SK-N-SH (cell line): ENCODE measurements at regions not wholly inside any gene's neighbourhood (a gene's known extent, or its start where the extent isn't known, plus 50 kb on each side); places are given as distances from the start of the nearest gene placed in this dataset.
"Not testable (repeated sequence)": the region's sequence is repeated elsewhere in the genome, so short reads cannot be mapped to it uniquely, and the experiment has no call there.

Experiments used
- CTCF ChIA-PET: fragments of 300-600, 350-600 bp; formaldehyde crosslinking; extraction: SDS; loops from one replicate; lab custom pipeline; 2021; lab: Yijun Ruan, JAX
- POLR2A ChIA-PET: fragments of 350-600 bp; sonication (Branson Sonifier 250); formaldehyde crosslinking; extraction: SDS; loops from one replicate; lab custom pipeline; 2020; ENCODE audit warnings: antibody characterized with exemption, inconsistent platforms; lab: Yijun Ruan, JAX
- DNase-seq: peaks from one replicate; pipeline ENCODE4 v3.0.0; 2012
- H2AFZ ChIP-seq: fragments of 200-600 bp; sonication (generic); 2 replicates; pipeline ENCODE4 v1.8.1; 2016; ENCODE audit warnings: antibody characterized with exemption, mild to moderate bottlenecking, low read depth
- H3F3A ChIP-seq: fragments of 200-600 bp; sonication (generic); replicated peaks from 2 replicates; pipeline ENCODE3; 2016; ENCODE audit warnings: antibody characterized with exemption, mild to moderate bottlenecking; ENCODE audit not compliant: insufficient read depth
- H3K27ac ChIP-seq, 2 experiments: fragments of 200-500 bp in 1 of 2; fragments of 200-600 bp in 1 of 2; sonication (Bioruptor generic) in 1 of 2; sonication (generic), shearing (Covaris generic) in 1 of 2; 2 replicates each; pipeline versions ENCODE4 v1.5.1 to v1.6.1; 2014 to 2016; ENCODE audit warnings: low read depth in 2 of 2, inconsistent platforms in 1 of 2, low read length in 1 of 2, mild to moderate bottlenecking in 1 of 2, mixed read lengths in 1 of 2
- H3K27me3 ChIP-seq: fragments of 200-600 bp; sonication (generic), shearing (Covaris generic); 2 replicates; pipeline ENCODE4 v1.6.1; 2016; ENCODE audit warnings: mixed run types; ENCODE audit not compliant: insufficient read depth
- H3K36me3 ChIP-seq, 2 experiments: fragments of 200-500 bp in 1 of 2; fragments of 200-600 bp in 1 of 2; sonication (Bioruptor generic) in 1 of 2; sonication (generic) in 1 of 2; replicated peaks in 1 of 2; 2 replicates each; pipeline versions ENCODE3 to v1.5.1; 2014 to 2016; ENCODE audit warnings: low read length in 1 of 2, mild to moderate bottlenecking in 1 of 2; ENCODE audit not compliant: insufficient read depth in 2 of 2, control insufficient read depth in 1 of 2
- H3K4me1 ChIP-seq, 2 experiments: fragments of 200-500 bp in 1 of 2; fragments of 200-600 bp in 1 of 2; sonication (Bioruptor generic) in 1 of 2; sonication (generic), shearing (Covaris generic) in 1 of 2; 2 replicates each; pipeline versions ENCODE4 v1.5.1 to v1.6.1; 2014 to 2016; ENCODE audit warnings: low read depth in 1 of 2, low read length in 1 of 2, mixed run types in 1 of 2; ENCODE audit not compliant: insufficient read depth in 2 of 2, control insufficient read depth in 1 of 2
- H3K4me2 ChIP-seq: fragments of 200-600 bp; sonication (generic), shearing (Covaris generic); 2 replicates; pipeline ENCODE4 v1.6.1; 2017; ENCODE audit warnings: mixed run types
- H3K4me3 ChIP-seq, 2 experiments: fragments of 200-500 bp in 1 of 2; fragments of 200-600 bp in 1 of 2; sonication (Bioruptor generic) in 1 of 2; sonication (generic), shearing (Covaris generic) in 1 of 2; 2 replicates each; pipeline versions ENCODE4 v1.5.1 to v1.8.1; 2014 to 2016; ENCODE audit warnings: low read depth in 2 of 2, inconsistent platforms in 1 of 2, low read length in 1 of 2, mild to moderate bottlenecking in 1 of 2, mixed read lengths in 1 of 2, moderate library complexity in 1 of 2
- H3K79me2 ChIP-seq: fragments of 200-600 bp; sonication (generic); 2 replicates; pipeline ENCODE4 v1.8.1; 2017; ENCODE audit warnings: mild to moderate bottlenecking; ENCODE audit not compliant: insufficient read depth
- H3K9ac ChIP-seq: fragments of 200-600 bp; sonication (generic); 2 replicates; pipeline ENCODE4 v1.6.1; 2017; ENCODE audit warnings: mixed run types
- H3K9me2 ChIP-seq: fragments of 200-600 bp; sonication (generic); 2 replicates; pipeline ENCODE4 v1.6.1; 2017; ENCODE audit warnings: mixed run types
- H3K9me3 ChIP-seq: fragments of 200-600 bp; sonication (generic); 2 replicates; pipeline ENCODE4 v1.6.1; 2017; ENCODE audit warnings: mixed run types, mild to moderate bottlenecking, moderate library complexity
- H4K20me1 ChIP-seq: fragments of 200-600 bp; sonication (generic); 2 replicates; pipeline ENCODE4 v1.6.1; 2017; ENCODE audit warnings: mild to moderate bottlenecking, mixed run types; ENCODE audit not compliant: insufficient read depth
- EP300 ChIP-seq, 2 experiments: IDR thresholded peaks; 2 replicates each; pipeline versions ENCODE4 v1.4.0 to v1.6.1; 2012; ENCODE audit warnings: borderline replicate concordance in 1 of 2, low read depth in 1 of 2, low read length in 1 of 2
- WGBS: methylation state at CpG from one replicate; pipeline ENCODE4 v1.1.6; 2017; ENCODE audit warnings: low lambda C conversion rate; 5-methylcytosine and 5-hydroxymethylcytosine counted together

DNA sequence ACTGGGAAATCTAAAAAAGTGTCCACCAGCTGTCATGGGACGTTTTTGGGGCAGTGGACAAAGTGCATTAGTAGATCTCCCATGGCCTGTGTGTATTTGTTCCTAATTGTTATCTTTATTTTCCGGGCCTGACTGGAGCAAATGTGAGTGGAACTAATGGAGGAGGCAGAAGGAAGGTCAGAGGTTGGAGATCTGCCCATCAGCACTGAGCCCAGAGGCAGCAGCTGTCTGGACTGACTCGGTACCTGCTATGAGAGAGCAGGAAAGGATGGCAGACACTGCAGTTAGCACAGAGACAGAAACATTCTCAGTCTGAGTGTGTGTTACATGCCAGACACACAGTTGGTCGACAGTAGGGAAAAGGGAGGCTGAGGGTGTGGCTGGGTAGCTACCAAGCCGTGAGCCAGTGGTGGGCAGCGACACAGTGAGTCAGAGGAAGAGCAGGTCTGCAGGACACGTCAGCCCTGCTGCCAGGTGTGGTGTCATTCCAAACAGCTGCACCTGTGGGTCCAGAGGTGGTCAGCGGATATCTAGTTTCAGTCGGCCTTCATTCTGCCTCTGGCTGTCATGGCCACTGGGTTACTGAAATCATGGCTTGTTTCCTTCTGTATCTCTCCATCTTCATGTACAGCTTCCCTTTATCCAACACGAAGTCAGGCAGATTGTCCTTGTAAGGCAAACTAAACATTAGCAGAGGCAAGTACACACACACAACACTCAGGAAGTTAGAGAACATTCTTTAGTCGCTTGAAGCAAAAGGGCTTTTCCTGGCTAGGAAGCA, 196.4 kb downstream of the SPATA31A7 start:
- H3K9me3 ChIP-seq, H4K20me1 ChIP-seq, H3K9me2 ChIP-seq, H3K79me2 ChIP-seq, H3K36me3 ChIP-seq, H3K27ac ChIP-seq, CTCF ChIA-PET, H3K4me3 ChIP-seq, H3K27me3 ChIP-seq, H3K9ac ChIP-seq, DNase-seq, H2AFZ ChIP-seq, H3F3A ChIP-seq, H3K4me1 ChIP-seq, H3K4me2 ChIP-seq, POLR2A ChIA-PET: not testable (repeated sequence)
- 10% methylated on average over 2 of the region's 11 CpGs for WGBS
- TF ChIP-seq EP300 (IDR thresholded peaks at IDR 0.05; ENCODE audit: borderline replicate concordance in 1 of 2, low read depth in 1 of 2, low read length in 1 of 2), result 0 out of 4 replicates have a peak, but pooled peaks of 1 of the 2 experiments have one; percentile 20

DNA sequence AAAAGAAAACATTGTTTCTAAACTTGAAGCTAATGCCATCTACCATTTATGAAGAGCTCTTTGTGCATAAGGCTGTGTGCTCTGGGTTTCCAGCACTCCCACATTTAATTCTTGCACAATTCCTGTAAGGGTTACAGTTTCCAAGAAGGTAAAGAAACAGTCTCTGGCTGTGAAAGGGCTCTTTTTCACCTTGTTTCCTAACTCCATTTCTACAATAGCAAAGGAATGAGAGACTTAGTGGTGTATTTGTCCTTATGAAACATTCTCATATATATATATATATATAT, 196.9 kb downstream of the SPATA31A7 start:
- H3F3A ChIP-seq, H3K4me2 ChIP-seq, H3K9me3 ChIP-seq, H4K20me1 ChIP-seq, POLR2A ChIA-PET, H3K79me2 ChIP-seq, H3K4me1 ChIP-seq, H3K27me3 ChIP-seq, H3K4me3 ChIP-seq, H3K9ac ChIP-seq, DNase-seq, H2AFZ ChIP-seq, H3K36me3 ChIP-seq, H3K27ac ChIP-seq, CTCF ChIA-PET, H3K9me2 ChIP-seq: not testable (repeated sequence)

DNA sequence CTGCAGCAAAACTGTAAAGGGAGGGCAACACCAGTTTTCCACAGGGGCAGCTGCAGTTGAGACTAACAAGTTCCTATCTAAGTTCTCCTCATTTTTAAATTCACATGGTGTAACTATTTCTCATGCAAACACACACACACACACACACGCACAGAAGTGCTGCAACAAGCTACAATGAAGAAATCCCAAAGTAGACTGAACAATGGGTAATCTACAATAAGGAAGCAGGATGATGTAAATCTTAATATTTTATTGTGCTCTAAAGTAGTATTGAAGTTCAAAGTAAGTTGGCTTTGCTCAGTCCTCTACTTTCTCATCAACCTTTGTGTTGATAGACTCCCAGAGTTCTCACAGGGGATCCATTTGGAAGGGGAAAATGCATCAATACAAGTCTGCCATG, 212.9 kb downstream of the SPATA31A7 start:
- POLR2A ChIA-PET, result not testable (repeated sequence)
- no CpG with 5 or more reads among the region's 1 CpG for WGBS

DNA sequence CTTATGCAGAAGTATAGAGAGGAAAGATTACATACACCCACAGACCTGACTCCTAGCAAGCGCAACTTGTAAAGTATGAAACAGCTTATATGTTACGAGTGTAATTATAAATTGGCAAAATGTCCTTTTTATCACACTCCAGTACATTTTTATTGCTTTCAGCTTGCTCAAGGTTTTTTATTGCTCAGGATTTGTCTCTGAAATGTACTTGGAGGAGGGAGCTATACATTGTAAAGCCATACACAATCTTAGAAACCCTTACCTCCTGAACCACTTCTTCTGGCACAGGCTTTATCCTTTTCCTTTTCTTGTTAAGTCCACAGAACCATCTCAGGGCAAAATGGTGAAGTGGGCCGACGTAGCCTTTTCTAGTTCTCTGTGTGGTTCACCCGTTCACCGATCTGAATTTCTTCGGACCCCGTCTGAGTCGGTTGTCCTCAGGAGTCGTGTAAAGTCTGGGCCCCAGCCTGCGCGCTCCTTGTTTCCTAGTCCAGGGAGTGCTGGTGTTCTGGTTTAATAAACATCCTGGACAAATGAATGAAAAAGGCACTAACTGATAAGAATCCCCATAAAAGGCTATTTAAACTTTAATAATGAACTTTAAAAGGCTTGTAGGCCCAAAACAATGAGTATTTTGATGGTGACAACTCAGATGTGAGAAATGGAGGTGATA, 222.2 kb downstream of the SPATA31A7 start:
- CTCF ChIA-PET, H3K36me3 ChIP-seq, H3K27ac ChIP-seq, H4K20me1 ChIP-seq, H3F3A ChIP-seq, H3K27me3 ChIP-seq, H2AFZ ChIP-seq, H3K4me2 ChIP-seq, DNase-seq, H3K9ac ChIP-seq, H3K9me2 ChIP-seq, H3K4me1 ChIP-seq, H3K4me3 ChIP-seq, POLR2A ChIA-PET, H3K9me3 ChIP-seq, H3K79me2 ChIP-seq: not testable (repeated sequence)
- WGBS, result 82% methylated on average over 10 of the region's 12 CpGs

More for the DNA sequence above, 212.9 kb downstream of the SPATA31A7 start:
- H4K20me1 ChIP-seq, CTCF ChIA-PET, H3K36me3 ChIP-seq, DNase-seq, H3K27me3 ChIP-seq, H3K9me2 ChIP-seq, H3K27ac ChIP-seq, H3K9ac ChIP-seq, H2AFZ ChIP-seq, H3F3A ChIP-seq, H3K9me3 ChIP-seq, H3K79me2 ChIP-seq, H3K4me2 ChIP-seq, H3K4me3 ChIP-seq, H3K4me1 ChIP-seq: not testable (repeated sequence)

DNA sequence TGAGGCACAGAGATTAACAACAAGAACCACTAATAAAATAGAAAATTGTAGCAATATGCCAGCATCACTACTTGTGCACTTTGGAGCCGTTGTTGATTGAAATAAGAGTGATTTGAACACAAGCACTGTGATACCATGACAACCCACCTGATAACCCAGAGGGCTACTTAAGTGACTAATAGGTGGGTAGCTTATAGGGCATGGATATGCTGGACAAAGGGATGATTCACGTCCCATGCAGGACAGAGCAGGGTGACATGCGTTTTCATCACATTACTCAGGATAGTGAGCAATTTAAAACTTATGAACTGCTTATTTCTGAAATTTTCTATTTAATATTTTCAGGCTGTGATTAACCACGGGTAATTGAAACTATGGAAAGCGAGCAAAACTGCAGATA, 222.9 kb downstream of the SPATA31A7 start:
- H3F3A ChIP-seq, CTCF ChIA-PET, H3K79me2 ChIP-seq, H4K20me1 ChIP-seq, H3K9ac ChIP-seq, H3K9me3 ChIP-seq, H3K27ac ChIP-seq, H2AFZ ChIP-seq, DNase-seq, H3K9me2 ChIP-seq, H3K4me1 ChIP-seq, H3K4me3 ChIP-seq, POLR2A ChIA-PET, H3K4me2 ChIP-seq, H3K36me3 ChIP-seq, H3K27me3 ChIP-seq: not testable (repeated sequence)
- 38% methylated on average over 2 of the region's 5 CpGs for WGBS

DNA sequence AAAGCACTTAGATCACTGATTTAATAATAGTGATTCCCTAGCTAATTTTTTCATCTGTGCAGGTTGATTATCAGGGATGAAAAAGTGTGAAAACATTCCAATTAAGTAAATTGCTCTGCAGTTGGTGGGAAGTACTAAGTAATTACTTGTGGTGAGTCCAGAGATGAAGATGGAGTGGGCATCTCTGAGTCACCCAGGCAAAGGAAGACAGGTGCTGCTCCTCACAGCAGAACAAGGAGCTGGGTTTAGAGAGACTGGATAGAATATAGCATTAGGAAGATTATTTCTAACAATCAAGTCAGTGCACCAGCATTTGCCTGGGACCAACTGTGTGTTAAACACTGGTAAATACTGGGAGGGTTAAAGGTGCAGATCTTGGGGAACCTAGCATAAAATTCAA, 228.3 kb downstream of the SPATA31A7 start:
- H3K4me3 ChIP-seq, H3K9me2 ChIP-seq, DNase-seq, H3K4me2 ChIP-seq, POLR2A ChIA-PET, H3K9me3 ChIP-seq, H3K27me3 ChIP-seq, H3K36me3 ChIP-seq, H3K9ac ChIP-seq, H3K79me2 ChIP-seq, CTCF ChIA-PET, H2AFZ ChIP-seq, H4K20me1 ChIP-seq, H3K4me1 ChIP-seq, H3F3A ChIP-seq, H3K27ac ChIP-seq: not testable (repeated sequence)
